ENCODE measurements at regions not wholly inside any gene's neighbourhood (a gene's known extent, or its start where the extent isn't known, plus 50 kb on each side); places are given as distances from the start of the nearest gene placed in this dataset.

DNA sequence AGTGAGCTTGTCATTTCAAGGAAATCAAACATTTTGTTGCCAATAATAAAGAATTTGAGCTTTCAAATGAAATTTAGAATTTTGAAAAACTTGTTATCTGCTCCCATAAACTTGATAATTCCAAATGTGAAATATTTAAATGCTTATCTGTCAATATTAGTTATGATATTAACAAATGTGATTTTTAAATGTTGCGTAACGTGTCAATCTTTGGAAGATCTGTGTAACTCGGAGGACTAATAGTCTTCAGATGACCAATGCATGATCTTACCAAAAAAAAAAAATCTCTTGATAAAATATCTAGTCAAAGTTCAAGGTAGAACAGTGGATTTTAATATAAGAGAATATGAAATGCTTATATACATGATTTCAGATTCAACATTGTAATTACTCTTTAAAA lies 274.5 kb upstream of the HSF2 start:
- no peak for FAIRE-seq
- WGBS, 3 donors, result 85 to 96% (median 89%) methylated on average over 3 of the region's 3 CpGs

GRCh38 chr6:122126894-122127293 lies 272.6 kb upstream of the HSF2 start:
- Histone ChIP-seq H3K4me1 (ENCODE audit: control insufficient read depth in 3 of 3, insufficient read depth in 2 of 3, low read depth in 1 of 3, low read length in 2 of 3) (no peaks in the 10 kb centered on the region), H3K4me3 (ENCODE audit: low read depth in 1 of 3, low read length in 3 of 3) (no peak overlapping the region), H3K9me3 (ENCODE audit: control insufficient read depth in 2 of 2, insufficient read depth in 1 of 2, low read depth in 1 of 2, low read length in 1 of 2) (no peaks in the 10 kb centered on the region), H3K27me3 (ENCODE audit: control insufficient read depth in 3 of 3, insufficient read depth in 3 of 3, low read length in 3 of 3) (no peaks in the 10 kb centered on the region), H3K36me3 (ENCODE audit: control insufficient read depth in 3 of 3, insufficient read depth in 2 of 3, low read depth in 1 of 3, low read length in 3 of 3) (no peaks in the 10 kb centered on the region), H3K27ac (ENCODE audit: low read depth in 1 of 3, low read length in 2 of 3) (no peak overlapping the region)
- FAIRE-seq (no peak), DNase-seq (no peak)
- WGBS, 3 donors, result 87 to 90% (median 89%) methylated on average over 3 of the region's 3 CpGs

More for the DNA sequence above, 274.5 kb upstream of the HSF2 start:
- Histone ChIP-seq H3K27me3 (ENCODE audit: control insufficient read depth in 3 of 3, insufficient read depth in 3 of 3, low read length in 3 of 3) (no peaks in the 10 kb centered on the region), H3K27ac (ENCODE audit: low read depth in 1 of 3, low read length in 2 of 3) (no peak overlapping the region), H3K4me3 (ENCODE audit: low read depth in 1 of 3, low read length in 3 of 3) (no peak overlapping the region), H3K9me3 (ENCODE audit: control insufficient read depth in 2 of 2, insufficient read depth in 1 of 2, low read depth in 1 of 2, low read length in 1 of 2) (no peaks in the 10 kb centered on the region), H3K4me1 (ENCODE audit: control insufficient read depth in 3 of 3, insufficient read depth in 2 of 3, low read depth in 1 of 3, low read length in 2 of 3) (no peaks in the 10 kb centered on the region), H3K36me3 (ENCODE audit: control insufficient read depth in 3 of 3, insufficient read depth in 2 of 3, low read depth in 1 of 3, low read length in 3 of 3) (no peaks in the 10 kb centered on the region)
- no peak for DNase-seq

DNA sequence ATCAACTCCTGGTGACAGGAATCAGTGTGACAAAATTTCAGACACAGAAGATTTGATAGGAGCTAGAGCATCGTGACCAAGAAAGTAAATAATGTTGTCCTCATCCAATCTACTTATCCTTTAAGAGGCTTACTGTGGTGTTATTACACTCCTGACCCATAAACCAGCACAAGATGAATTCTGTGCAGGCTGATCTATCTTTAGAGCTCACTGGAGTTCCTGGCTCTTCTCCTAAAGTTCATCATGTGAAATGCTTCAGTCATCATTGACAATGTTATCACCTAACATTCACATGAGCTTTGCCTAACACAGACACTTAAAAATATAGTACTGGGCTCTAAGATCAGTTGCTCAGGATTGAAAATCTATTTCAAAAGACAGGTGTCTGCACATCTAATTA lies 271.0 kb upstream of the HSF2 start:
- Histone ChIP-seq H3K36me3 (ENCODE audit: control insufficient read depth in 3 of 3, insufficient read depth in 2 of 3, low read depth in 1 of 3, low read length in 3 of 3) (no peaks in the 10 kb centered on the region), H3K4me3 (ENCODE audit: low read depth in 1 of 3, low read length in 3 of 3) (no peak overlapping the region), H3K27me3 (ENCODE audit: control insufficient read depth in 3 of 3, insufficient read depth in 3 of 3, low read length in 3 of 3) (no peaks in the 10 kb centered on the region), H3K27ac (ENCODE audit: low read depth in 1 of 3, low read length in 2 of 3) (no peak overlapping the region), H3K9me3 (ENCODE audit: control insufficient read depth in 2 of 2, insufficient read depth in 1 of 2, low read depth in 1 of 2, low read length in 1 of 2) (no peaks in the 10 kb centered on the region), H3K4me1 (ENCODE audit: control insufficient read depth in 3 of 3, insufficient read depth in 2 of 3, low read depth in 1 of 3, low read length in 2 of 3) (no peaks in the 10 kb centered on the region)
- FAIRE-seq (no peak), DNase-seq (no peak)
- 61 to 71% (median 66%) methylated on average over 1 of the region's 1 CpG for WGBS, 3 donors

- FAIRE-seq (no peak), DNase-seq (no peak)
- no peak overlapping the region for H3K4me3 ChIP-seq (ENCODE audit: low read depth in 1 of 3, low read length in 3 of 3)
Measured at GRCh38 chr6:122129313-122130025, 270.0 kb upstream of the HSF2 start.

GRCh38 chr6:122130026-122130348 lies 269.5 kb upstream of the HSF2 start:
- H3K4me1 ChIP-seq (ENCODE audit: control insufficient read depth in 3 of 3, insufficient read depth in 2 of 3, low read depth in 1 of 3, low read length in 2 of 3), result no peaks in the 10 kb centered on the region

More at GRCh38 chr6:122129313-122130025, 270.0 kb upstream of the HSF2 start:
- H3K27me3 ChIP-seq (ENCODE audit: control insufficient read depth in 3 of 3, insufficient read depth in 3 of 3, low read length in 3 of 3), result no peaks in the 10 kb centered on the region
- WGBS, 3 donors, result 87 to 89% (median 88%) methylated on average over 1 of the region's 1 CpG
- H3K9me3 ChIP-seq (ENCODE audit: control insufficient read depth in 2 of 2, insufficient read depth in 1 of 2, low read depth in 1 of 2, low read length in 1 of 2), result no peaks in the 10 kb centered on the region
- H3K36me3 ChIP-seq (ENCODE audit: control insufficient read depth in 3 of 3, insufficient read depth in 2 of 3, low read depth in 1 of 3, low read length in 3 of 3), result no peaks in the 10 kb centered on the region
- no peaks in the 10 kb centered on the region for H3K4me1 ChIP-seq (ENCODE audit: control insufficient read depth in 3 of 3, insufficient read depth in 2 of 3, low read depth in 1 of 3, low read length in 2 of 3)
- no peak overlapping the region for H3K27ac ChIP-seq (ENCODE audit: low read depth in 1 of 3, low read length in 2 of 3)

DNA sequence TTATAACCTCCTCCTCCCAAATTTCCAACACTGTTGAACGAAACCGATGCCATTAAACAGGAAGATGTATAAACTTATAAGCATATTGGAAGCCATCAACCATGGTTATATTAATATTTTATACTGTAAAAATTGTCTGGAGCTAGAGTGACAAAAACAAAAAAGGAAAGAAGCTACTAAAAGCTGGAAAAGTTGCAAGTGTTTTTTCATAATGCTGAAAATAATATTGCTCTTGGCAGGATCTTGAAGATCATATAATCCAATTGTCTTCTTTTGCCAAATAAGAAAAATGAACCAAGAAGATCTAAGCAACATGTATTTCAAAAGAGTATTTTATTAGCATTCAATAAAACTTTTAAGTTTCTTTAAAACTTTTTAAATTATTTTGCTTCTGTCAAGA lies 268.9 kb upstream of the HSF2 start:
- Histone ChIP-seq H3K4me1 (ENCODE audit: control insufficient read depth in 3 of 3, insufficient read depth in 2 of 3, low read depth in 1 of 3, low read length in 2 of 3) (no peaks in the 10 kb centered on the region), H3K27me3 (ENCODE audit: control insufficient read depth in 3 of 3, insufficient read depth in 3 of 3, low read length in 3 of 3) (no peaks in the 10 kb centered on the region), H3K9me3 (ENCODE audit: control insufficient read depth in 2 of 2, insufficient read depth in 1 of 2, low read depth in 1 of 2, low read length in 1 of 2) (no peaks in the 10 kb centered on the region), H3K36me3 (ENCODE audit: control insufficient read depth in 3 of 3, insufficient read depth in 2 of 3, low read depth in 1 of 3, low read length in 3 of 3) (no peaks in the 10 kb centered on the region), H3K27ac (ENCODE audit: low read depth in 1 of 3, low read length in 2 of 3) (no peak overlapping the region), H3K4me3 (ENCODE audit: low read depth in 1 of 3, low read length in 3 of 3) (no peak overlapping the region)
- no peak for FAIRE-seq
- no peak for DNase-seq
- 84 to 94% (median 90%) methylated on average over 2 of the region's 2 CpGs for WGBS, 3 donors

More at GRCh38 chr6:122130026-122130348, 269.5 kb upstream of the HSF2 start:
- H3K27me3 ChIP-seq (ENCODE audit: control insufficient read depth in 3 of 3, insufficient read depth in 3 of 3, low read length in 3 of 3), result no peaks in the 10 kb centered on the region
- no peaks in the 10 kb centered on the region for H3K9me3 ChIP-seq (ENCODE audit: control insufficient read depth in 2 of 2, insufficient read depth in 1 of 2, low read depth in 1 of 2, low read length in 1 of 2)
- 56 to 62% (median 57%) methylated on average over 3 of the region's 3 CpGs for WGBS, 3 donors
- H3K27ac ChIP-seq (ENCODE audit: low read depth in 1 of 3, low read length in 2 of 3), result no peak overlapping the region
- DNase-seq (no peak), FAIRE-seq (no peak)
- no peak overlapping the region for H3K4me3 ChIP-seq (ENCODE audit: low read depth in 1 of 3, low read length in 3 of 3)
- no peaks in the 10 kb centered on the region for H3K36me3 ChIP-seq (ENCODE audit: control insufficient read depth in 3 of 3, insufficient read depth in 2 of 3, low read depth in 1 of 3, low read length in 3 of 3)

DNA sequence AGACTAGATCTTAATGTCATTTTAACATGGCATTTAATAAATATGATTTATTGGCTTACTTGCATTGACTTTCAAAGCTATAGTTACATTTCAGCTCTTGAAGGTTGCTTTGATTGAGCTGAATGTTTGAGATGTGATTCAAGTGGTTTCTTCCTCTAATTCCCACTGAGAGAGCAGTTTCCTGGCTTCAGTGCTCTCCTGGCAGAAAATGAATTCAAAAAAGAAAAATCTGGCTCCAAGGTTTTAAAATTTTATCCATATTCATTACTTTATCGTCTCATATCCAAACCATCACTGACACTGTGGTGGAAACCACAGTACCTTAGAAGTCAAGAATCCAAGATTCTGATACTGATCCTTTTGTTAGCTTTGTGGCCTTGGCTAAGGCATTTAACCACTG lies 263.1 kb upstream of the HSF2 start:
- Histone ChIP-seq H3K9me3 (ENCODE audit: control insufficient read depth in 2 of 2, insufficient read depth in 1 of 2, low read depth in 1 of 2, low read length in 1 of 2) (no peaks in the 10 kb centered on the region), H3K4me1 (ENCODE audit: control insufficient read depth in 3 of 3, insufficient read depth in 2 of 3, low read depth in 1 of 3, low read length in 2 of 3) (no peaks in the 10 kb centered on the region), H3K36me3 (ENCODE audit: control insufficient read depth in 3 of 3, insufficient read depth in 2 of 3, low read depth in 1 of 3, low read length in 3 of 3) (no peaks in the 10 kb centered on the region), H3K27ac (ENCODE audit: low read depth in 1 of 3, low read length in 2 of 3) (no peak overlapping the region), H3K4me3 (ENCODE audit: low read depth in 1 of 3, low read length in 3 of 3) (no peak overlapping the region), H3K27me3 (ENCODE audit: control insufficient read depth in 3 of 3, insufficient read depth in 3 of 3, low read length in 3 of 3) (no peaks in the 10 kb centered on the region)
- 69 to 83% (median 83%) methylated on average over 1 of the region's 1 CpG for WGBS, 3 donors
- DNase-seq (no peak), FAIRE-seq (no peak)

- no peak for FAIRE-seq
Measured at GRCh38 chr6:122140031-122140430, 259.4 kb upstream of the HSF2 start.

DNA sequence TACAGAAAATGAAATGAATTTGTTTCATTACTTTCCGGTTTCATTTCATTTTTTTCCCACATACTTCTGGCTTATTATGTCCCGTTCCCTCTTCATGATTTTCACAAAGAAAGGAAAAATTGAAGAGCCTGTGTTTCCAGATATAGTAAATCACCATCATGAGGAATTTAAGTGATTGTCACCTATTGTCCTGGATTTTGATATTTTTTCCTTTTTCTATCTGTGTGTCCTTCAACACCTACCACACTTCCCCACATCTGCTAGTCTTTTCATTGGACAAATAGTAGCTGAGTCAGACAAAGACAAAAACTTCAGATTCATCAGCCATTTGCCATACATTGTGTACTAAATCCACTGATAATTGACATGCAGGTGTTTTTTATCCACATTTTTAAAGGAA lies 258.2 kb upstream of the HSF2 start:
- FAIRE-seq, result no peak
- no peaks in the 10 kb centered on the region for H3K36me3 ChIP-seq (ENCODE audit: control insufficient read depth in 3 of 3, insufficient read depth in 2 of 3, low read depth in 1 of 3, low read length in 3 of 3)
- no peaks in the 10 kb centered on the region for H3K4me1 ChIP-seq (ENCODE audit: control insufficient read depth in 3 of 3, insufficient read depth in 2 of 3, low read depth in 1 of 3, low read length in 2 of 3)
- no peak overlapping the region for H3K27ac ChIP-seq (ENCODE audit: low read depth in 1 of 3, low read length in 2 of 3)
- no peak overlapping the region for H3K4me3 ChIP-seq (ENCODE audit: low read depth in 1 of 3, low read length in 3 of 3)
- DNase-seq, result no peak
- no peaks in the 10 kb centered on the region for H3K9me3 ChIP-seq (ENCODE audit: control insufficient read depth in 2 of 2, insufficient read depth in 1 of 2, low read depth in 1 of 2, low read length in 1 of 2)
- no peaks in the 10 kb centered on the region for H3K27me3 ChIP-seq (ENCODE audit: control insufficient read depth in 3 of 3, insufficient read depth in 3 of 3, low read length in 3 of 3)
- 79 to 83% (median 82%) methylated on average over 2 of the region's 2 CpGs for WGBS, 3 donors

More at GRCh38 chr6:122140031-122140430, 259.4 kb upstream of the HSF2 start:
- no peak for DNase-seq
- no peak overlapping the region for H3K4me3 ChIP-seq (ENCODE audit: low read depth in 1 of 3, low read length in 3 of 3)
- H3K4me1 ChIP-seq (ENCODE audit: control insufficient read depth in 3 of 3, insufficient read depth in 2 of 3, low read depth in 1 of 3, low read length in 2 of 3), result no peaks in the 10 kb centered on the region
- H3K27ac ChIP-seq (ENCODE audit: low read depth in 1 of 3, low read length in 2 of 3), result no peak overlapping the region
- H3K27me3 ChIP-seq (ENCODE audit: control insufficient read depth in 3 of 3, insufficient read depth in 3 of 3, low read length in 3 of 3), result no peaks in the 10 kb centered on the region
- H3K36me3 ChIP-seq (ENCODE audit: control insufficient read depth in 3 of 3, insufficient read depth in 2 of 3, low read depth in 1 of 3, low read length in 3 of 3), result no peaks in the 10 kb centered on the region
- no peaks in the 10 kb centered on the region for H3K9me3 ChIP-seq (ENCODE audit: control insufficient read depth in 2 of 2, insufficient read depth in 1 of 2, low read depth in 1 of 2, low read length in 1 of 2)

Data from small intestine (tissue), 7 donors.